ENCODE measurements at regions not wholly inside any gene's neighbourhood (a gene's known extent, or its start where the extent isn't known, plus 50 kb on each side); places are given as distances from the start of the nearest gene placed in this dataset.

GRCh38 chr22:47627556-47628253 is 865.3 kb downstream of the TBC1D22A start:
- Histone ChIP-seq H3K79me2 (ENCODE audit: insufficient read depth, low read length) (no peaks in the 10 kb centered on the region), H3K27me3 (ENCODE audit: insufficient read depth, low read length, poor library complexity, severe bottlenecking) (no peaks in the 10 kb centered on the region), H2AFZ (ENCODE audit: low read length) (no peak overlapping the region), H3F3A (ENCODE audit: low read depth) (no peaks in the 10 kb centered on the region), H3K9ac (ENCODE audit: low read depth, low read length, poor library complexity, severe bottlenecking) (no peak overlapping the region), H3K4me1 (ENCODE audit: insufficient read depth, low read length, poor library complexity, severe bottlenecking) (no peaks in the 10 kb centered on the region), H4K20me1 (ENCODE audit: insufficient read depth, low read length, poor library complexity, severe bottlenecking) (no peaks in the 10 kb centered on the region), H3K4me3 (ENCODE audit: low read length, poor library complexity, severe bottlenecking) (no peak overlapping the region), H3K4me2 (ENCODE audit: low read depth, low read length, poor library complexity, severe bottlenecking) (no peak overlapping the region), H3K36me3 (ENCODE audit: insufficient read depth, low read length) (no peaks in the 10 kb centered on the region), H3K9me2 (replicated peaks; ENCODE audit: low read depth, low read length) (no peaks in the 10 kb centered on the region), H3K9me3 (ENCODE audit: insufficient read depth, low read depth, low read length) (peaks cover 21% of the 10 kb centered on the region; the same call in 1 of the 2 replicates)
- TF ChIP-seq EZH2phosphoT487 (IDR thresholded peaks at IDR 0.05; ENCODE audit: borderline replicate concordance) (no peak), CTCF (conservative IDR thresholded peaks at IDR 0.05; ENCODE audit: low read length) (no peak)

- no peaks in the 10 kb centered on the region for H3K79me2 ChIP-seq (ENCODE audit: insufficient read depth, low read length)
- H3K4me1 ChIP-seq (ENCODE audit: insufficient read depth, low read length, poor library complexity, severe bottlenecking) = no peaks in the 10 kb centered on the region
- no peak overlapping the region for H3K4me3 ChIP-seq (ENCODE audit: low read length, poor library complexity, severe bottlenecking)
- no peaks in the 10 kb centered on the region for H3K9me2 ChIP-seq (replicated peaks; ENCODE audit: low read depth, low read length)
- no peaks in the 10 kb centered on the region for H3K36me3 ChIP-seq (ENCODE audit: insufficient read depth, low read length)
- H2AFZ ChIP-seq (ENCODE audit: low read length) = no peak overlapping the region
- H3K9ac ChIP-seq (ENCODE audit: low read depth, low read length, poor library complexity, severe bottlenecking) = no peak overlapping the region
- no peaks in the 10 kb centered on the region for H3F3A ChIP-seq (ENCODE audit: low read depth)
- H4K20me1 ChIP-seq (ENCODE audit: insufficient read depth, low read length, poor library complexity, severe bottlenecking) = no peaks in the 10 kb centered on the region
- TF ChIP-seq EZH2phosphoT487 (IDR thresholded peaks at IDR 0.05; ENCODE audit: borderline replicate concordance) = no peak
- TF ChIP-seq CTCF (conservative IDR thresholded peaks at IDR 0.05; ENCODE audit: low read length) = no peak
- H3K27me3 ChIP-seq (ENCODE audit: insufficient read depth, low read length, poor library complexity, severe bottlenecking) = no peaks in the 10 kb centered on the region
- H3K4me2 ChIP-seq (ENCODE audit: low read depth, low read length, poor library complexity, severe bottlenecking) = no peak overlapping the region
- peaks cover 21% of the 10 kb centered on the region; the same call in 1 of the 2 replicates for H3K9me3 ChIP-seq (ENCODE audit: insufficient read depth, low read depth, low read length)
Measured at GRCh38 chr22:47626428-47627390, 864.3 kb downstream of the TBC1D22A start.

GRCh38 chr22:47625531-47626427 is 863.3 kb downstream of the TBC1D22A start:
- no peaks in the 10 kb centered on the region for H3K36me3 ChIP-seq (ENCODE audit: insufficient read depth, low read length)
- H3K9ac ChIP-seq (ENCODE audit: low read depth, low read length, poor library complexity, severe bottlenecking) = no peak overlapping the region
- H3K9me2 ChIP-seq (replicated peaks; ENCODE audit: low read depth, low read length) = no peaks in the 10 kb centered on the region
- no peaks in the 10 kb centered on the region for H3K4me1 ChIP-seq (ENCODE audit: insufficient read depth, low read length, poor library complexity, severe bottlenecking)
- H3K4me2 ChIP-seq (ENCODE audit: low read depth, low read length, poor library complexity, severe bottlenecking) = no peak overlapping the region
- no peak for TF ChIP-seq CTCF (conservative IDR thresholded peaks at IDR 0.05; ENCODE audit: low read length)
- no peak for TF ChIP-seq EZH2phosphoT487 (IDR thresholded peaks at IDR 0.05; ENCODE audit: borderline replicate concordance)
- H3F3A ChIP-seq (ENCODE audit: low read depth) = no peaks in the 10 kb centered on the region
- H2AFZ ChIP-seq (ENCODE audit: low read length) = no peak overlapping the region
- no peaks in the 10 kb centered on the region for H4K20me1 ChIP-seq (ENCODE audit: insufficient read depth, low read length, poor library complexity, severe bottlenecking)
- no peaks in the 10 kb centered on the region for H3K27me3 ChIP-seq (ENCODE audit: insufficient read depth, low read length, poor library complexity, severe bottlenecking)
- H3K4me3 ChIP-seq (ENCODE audit: low read length, poor library complexity, severe bottlenecking) = no peak overlapping the region
- no peaks in the 10 kb centered on the region for H3K79me2 ChIP-seq (ENCODE audit: insufficient read depth, low read length)
- peaks cover 19% of the 10 kb centered on the region; the same call in 1 of the 2 replicates for H3K9me3 ChIP-seq (ENCODE audit: insufficient read depth, low read depth, low read length)
